G401.6 (cell line): ENCODE measurements at regions not wholly inside any gene's neighbourhood (a gene's known extent, or its start where the extent isn't known, plus 50 kb on each side); places are given as distances from the start of the nearest gene placed in this dataset.
A peak's percentile ranks its signal among the peaks of the same experiment; 100 is the strongest.

Experiments used
- FAIRE-seq: peaks from 2 replicates; lab custom pipeline; 2012; peaks lifted over from hg19 to GRCh38; lab: Jason Lieb, UNC

DNA sequence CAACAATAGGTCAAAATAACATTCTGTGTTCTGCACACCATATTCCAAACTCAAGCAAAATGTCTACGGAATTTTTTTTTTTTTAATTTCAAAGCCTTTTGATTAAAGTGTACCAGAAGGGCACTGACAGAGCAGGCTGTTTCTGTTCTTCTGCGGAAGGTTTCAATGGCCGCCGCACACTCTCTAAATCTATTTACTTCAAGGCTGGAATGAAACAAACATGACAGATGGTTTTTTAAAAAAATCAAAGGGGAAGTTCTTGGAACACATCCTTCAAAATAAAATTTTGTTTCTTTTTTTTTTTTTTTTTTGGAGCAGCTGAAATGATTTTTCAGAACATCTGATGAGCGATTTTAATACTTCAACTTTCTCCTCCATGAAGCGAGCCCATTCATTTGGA lies 259.1 kb downstream of the TXNL1 start:
- no peak for FAIRE-seq

DNA sequence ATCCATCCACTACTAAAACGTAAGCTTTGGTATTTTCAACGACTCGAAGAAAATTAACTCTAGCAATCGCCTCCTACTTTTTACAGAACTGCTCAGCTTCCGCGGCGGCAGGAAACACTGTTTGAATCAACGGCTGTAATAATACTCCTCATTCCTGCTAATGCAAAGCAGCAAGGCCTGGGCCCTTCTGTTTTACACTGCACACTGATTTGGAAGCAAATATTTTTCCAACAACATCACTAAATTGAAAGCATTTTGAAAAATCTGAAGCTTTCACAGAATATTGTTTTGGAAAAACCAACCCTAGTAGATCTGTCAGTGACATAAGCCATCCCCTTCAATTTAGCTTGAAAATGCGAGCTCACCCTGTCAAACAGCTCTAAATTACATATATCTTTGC lies 261.2 kb downstream of the TXNL1 start:
- FAIRE-seq, result no peak

DNA sequence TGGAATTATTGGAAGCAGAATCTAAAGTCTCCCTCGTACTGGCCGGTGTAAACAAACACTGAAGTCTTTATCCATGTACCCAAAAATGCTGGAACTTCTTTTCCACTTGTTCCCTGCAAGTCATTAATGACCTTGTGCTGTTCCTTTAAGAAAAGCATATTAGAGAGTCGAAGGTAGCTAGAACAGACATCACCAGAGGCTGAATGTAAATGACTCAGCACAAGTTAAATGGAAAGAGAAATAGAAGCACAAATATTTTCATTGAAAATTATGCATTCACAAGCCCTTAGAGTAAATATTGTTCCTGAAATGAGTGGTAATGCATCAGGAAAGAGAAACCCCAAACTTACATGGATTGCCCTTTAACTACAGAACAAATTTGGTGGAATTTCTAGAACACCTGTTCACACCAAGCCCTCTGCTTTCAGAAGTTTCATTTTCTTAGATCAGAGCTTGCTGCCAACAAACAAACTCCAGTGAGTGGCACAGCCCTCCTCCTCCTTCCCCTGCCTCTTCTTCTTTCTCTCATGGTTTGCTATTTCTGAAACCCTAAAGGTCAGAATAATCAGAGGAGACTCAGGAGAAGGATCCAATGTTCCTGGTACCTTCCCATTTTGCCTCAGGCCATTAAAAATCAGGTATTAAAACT lies 264.3 kb downstream of the TXNL1 start:
- FAIRE-seq, result no peak

DNA sequence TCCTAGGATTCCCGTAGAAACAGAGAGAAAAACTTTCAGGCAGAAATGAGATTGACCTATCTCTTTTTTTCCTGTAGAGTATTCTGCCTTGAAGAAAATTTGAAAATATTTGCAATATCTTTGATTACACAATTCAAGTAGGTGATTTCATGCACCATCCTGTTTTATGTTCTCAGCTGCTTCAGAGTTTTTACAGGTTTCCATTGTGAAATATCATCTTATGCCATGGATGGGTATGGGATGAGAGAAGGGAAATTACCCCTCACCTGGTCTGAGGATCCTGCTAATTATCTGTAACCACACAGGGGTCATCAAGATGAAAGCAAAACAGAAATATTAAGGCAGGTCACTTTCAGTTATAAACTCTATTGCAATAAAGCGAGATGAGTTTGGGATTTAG lies 264.8 kb downstream of the TXNL1 start:
- no peak for FAIRE-seq

GRCh38 chr18:56368066-56368465 lies 270.3 kb downstream of the TXNL1 start:
- FAIRE-seq, result no peak

GRCh38 chr18:56358608-56359280 lies 279.6 kb downstream of the TXNL1 start:
- no peak for FAIRE-seq

- FAIRE-seq, result peak; percentile 91
Observed at GRCh38 chr18:56353663-56354260, 284.6 kb downstream of the TXNL1 start.

GRCh38 chr18:56351911-56352500 lies 286.4 kb downstream of the TXNL1 start:
- FAIRE-seq, result no peak

DNA sequence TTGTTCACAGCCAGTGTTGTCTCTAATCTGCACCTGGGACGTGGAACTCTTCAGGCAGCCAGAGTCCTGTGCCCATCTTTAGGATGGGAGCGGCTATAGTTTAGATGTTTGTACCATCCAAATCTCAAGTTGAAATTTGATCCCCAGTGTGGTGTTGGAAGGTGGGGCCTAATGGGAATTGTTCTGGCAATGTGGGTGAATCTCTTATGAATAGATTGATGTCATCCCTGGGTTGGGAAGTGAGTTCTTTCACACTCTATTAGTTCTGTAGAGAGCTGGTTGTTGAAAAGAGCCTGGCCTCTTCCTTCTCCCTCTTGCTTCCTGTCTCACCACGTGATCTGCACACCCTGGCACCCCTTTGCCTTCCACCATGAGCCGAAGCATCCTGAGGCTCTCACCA lies 300.9 kb downstream of the TXNL1 start:
- no peak for FAIRE-seq

GRCh38 chr18:56333839-56334238 lies 304.6 kb downstream of the TXNL1 start:
- FAIRE-seq, result no peak

GRCh38 chr18:56333146-56333545 lies 305.2 kb downstream of the TXNL1 start:
- no peak for FAIRE-seq

- FAIRE-seq, result no peak
Observed at GRCh38 chr18:56332371-56332770, 306.0 kb downstream of the TXNL1 start.

GRCh38 chr18:56330366-56331110 lies 307.9 kb downstream of the TXNL1 start:
- FAIRE-seq, result no peak

DNA sequence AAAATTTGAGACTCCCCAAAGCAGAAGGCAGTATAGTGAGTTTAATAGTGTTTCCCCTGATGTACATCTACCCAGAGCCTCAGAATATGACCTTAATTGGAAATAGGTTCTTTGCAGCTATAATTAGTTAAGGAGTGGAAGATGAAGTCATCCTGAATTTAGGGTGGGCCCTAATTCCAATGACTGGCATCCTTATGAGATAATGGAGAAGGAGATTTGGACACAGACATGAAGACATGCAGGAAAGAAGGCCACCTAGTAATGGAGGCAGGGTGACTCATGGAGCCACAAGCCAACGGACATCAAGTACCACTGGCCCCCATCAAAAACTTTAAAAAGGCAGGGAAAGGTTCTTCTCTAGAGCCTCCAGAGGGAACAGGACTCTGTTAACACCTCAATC lies 308.9 kb downstream of the TXNL1 start:
- no peak for FAIRE-seq

DNA sequence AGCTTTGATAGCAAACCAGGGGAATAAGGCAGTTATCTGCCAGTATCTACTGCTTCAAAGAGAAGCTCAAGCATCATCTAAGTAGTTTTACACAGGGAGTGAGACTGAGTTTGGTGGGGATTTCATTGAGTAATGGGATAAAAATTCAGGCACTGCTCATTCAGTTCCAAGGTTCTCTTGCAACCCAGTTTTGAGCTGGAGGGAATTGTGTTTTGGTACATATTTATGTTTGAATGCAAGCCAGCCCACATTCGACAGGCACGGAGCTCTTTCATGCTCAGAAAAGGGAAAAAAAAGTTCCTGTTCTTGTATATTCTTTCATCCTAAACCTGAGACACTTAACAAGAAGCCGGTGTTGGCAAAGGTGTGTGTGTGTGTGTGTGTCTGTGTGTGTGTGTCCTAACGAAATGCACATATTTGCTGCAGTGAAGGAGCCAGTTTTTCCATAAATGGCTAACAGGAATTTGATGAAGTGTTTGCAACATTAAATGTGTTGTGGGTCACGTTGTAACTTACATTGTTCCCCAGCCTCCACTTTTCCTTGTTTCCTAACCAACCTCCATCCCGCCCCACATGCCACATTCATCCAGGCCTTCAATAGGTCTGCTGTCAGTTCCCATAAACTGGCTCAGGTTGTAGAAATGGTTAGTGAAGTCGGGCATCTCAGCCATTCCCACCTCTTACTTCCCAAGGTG lies 311.1 kb downstream of the TXNL1 start:
- FAIRE-seq, result no peak

DNA sequence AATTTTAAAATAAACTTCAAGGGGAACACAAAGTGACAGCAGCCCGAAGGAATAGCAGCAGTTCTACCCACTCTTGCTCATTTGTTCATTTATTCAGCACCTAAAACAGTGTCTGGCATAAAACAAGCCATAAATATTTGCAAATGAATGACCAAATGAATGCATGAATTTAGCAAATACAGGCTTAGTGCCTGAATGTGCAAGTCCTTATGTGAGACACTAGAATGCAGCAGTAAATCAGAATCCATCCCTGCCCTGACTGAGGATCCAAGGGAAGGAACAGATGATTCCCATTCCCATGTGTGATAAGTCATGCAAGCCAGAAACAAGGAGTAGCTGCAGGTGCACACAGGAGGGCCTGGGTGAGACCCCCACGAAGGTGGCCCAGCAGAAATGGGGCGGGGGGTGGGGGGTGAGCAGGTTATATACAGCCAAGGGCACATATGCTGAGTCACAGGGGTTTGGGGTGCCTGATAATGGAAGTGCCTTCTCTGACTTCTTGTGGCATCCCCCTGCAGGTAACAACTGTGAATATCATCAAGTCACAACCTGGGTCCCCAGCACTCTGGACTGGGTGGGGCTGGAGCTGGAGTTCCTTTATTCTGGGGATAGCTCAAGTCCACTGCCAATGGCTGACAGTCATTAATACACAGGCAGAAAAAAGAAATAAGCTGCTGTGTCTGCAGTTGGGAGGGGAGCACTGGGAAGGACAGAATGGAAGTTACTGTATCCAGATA lies 311.9 kb downstream of the TXNL1 start:
- no peak for FAIRE-seq

- no peak for FAIRE-seq
Observed at GRCh38 chr18:56323673-56324072, 314.7 kb downstream of the TXNL1 start.

- FAIRE-seq, result no peak
Observed at GRCh38 chr18:56322406-56322805, 316.0 kb downstream of the TXNL1 start.

DNA sequence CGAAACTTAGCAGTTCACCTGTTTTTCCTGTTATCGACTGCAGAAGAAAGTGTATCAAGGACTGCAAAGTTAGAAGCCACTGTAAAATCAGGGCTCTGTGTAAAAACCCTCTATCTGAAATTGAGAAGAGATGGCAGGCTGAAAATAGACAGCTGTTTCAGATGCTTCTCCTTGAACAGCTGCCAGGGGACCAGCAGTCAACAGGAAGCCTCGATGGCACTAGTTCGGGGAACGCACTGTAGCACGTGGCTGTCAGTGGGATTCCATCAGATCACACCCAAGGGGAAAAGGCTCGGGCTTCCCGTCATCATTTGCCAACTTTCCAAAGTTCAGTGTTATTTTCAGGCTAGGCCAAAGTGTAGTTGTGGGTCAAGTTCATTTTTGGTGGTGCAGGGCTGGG lies 316.9 kb downstream of the TXNL1 start:
- no peak for FAIRE-seq

GRCh38 chr18:56319953-56320352 lies 318.4 kb downstream of the TXNL1 start:
- no peak for FAIRE-seq

GRCh38 chr18:56316727-56317126 lies 321.7 kb downstream of the TXNL1 start:
- FAIRE-seq, result no peak
